Spleen (tissue), 7 donors: ENCODE measurements at regions not wholly inside any gene's neighbourhood (a gene's known extent, or its start where the extent isn't known, plus 50 kb on each side); places are given as distances from the start of the nearest gene placed in this dataset.

ENCODE experiments used
- CTCF ChIP-seq, 11 experiments: fragments of 200-600 bp in 7 of 11; fragments of 450-650 bp in 4 of 11; sonication (generic) in 4 of 11; IDR thresholded peaks in 8 of 11; conservative IDR thresholded peaks in 3 of 11; 1 replicate in 7 of 11; 2 replicates in 4 of 11; pipeline versions ENCODE4 v1.4.0 to v1.8.0; 2016 to 2021; ENCODE audit warnings: antibody characterized with exemption in 11 of 11, inconsistent platforms in 4 of 11, mild to moderate bottlenecking in 1 of 11
- POLR2AphosphoS5 ChIP-seq, 3 donors: sonication (generic); formaldehyde crosslinking; IDR thresholded peaks; one replicate each; pipeline ENCODE4 v1.5.1; 2017; ENCODE audit warnings: antibody characterized with exemption in 3 of 3
- donor health status: DM: no; HTN: no; CAD: no; lungs with moderate emphysema.
- donor health status: DM: no; HTN: no; CAD: no.
- donor health status: DM: no; HTN: no; CAD: no.

- TF ChIP-seq CTCF (IDR thresholded peaks at IDR 0.05 in 8 of 11, conservative IDR thresholded peaks at IDR 0.05 in 3 of 11) (no peak), POLR2AphosphoS5 (IDR thresholded peaks at IDR 0.05) (no peak)
These were observed 318.9 kb upstream of the DPPA4 start for GRCh38 chr3:109656225-109656624.
